DOHH2 (cell line): ENCODE measurements at regions not wholly inside any gene's neighbourhood (a gene's known extent, or its start where the extent isn't known, plus 50 kb on each side); places are given as distances from the start of the nearest gene placed in this dataset.

Experiments
- H3F3A ChIP-seq: fragments of 200-600 bp; sonication (generic), shearing (Covaris generic); 2 replicates; pipeline ENCODE4 v1.6.0; 2016; ENCODE audit warnings: antibody characterized with exemption, mild to moderate bottlenecking; ENCODE audit not compliant: control insufficient read depth, insufficient read depth
- H3K27ac ChIP-seq: fragments of 200-600 bp; sonication (generic); 2 replicates; pipeline ENCODE4 v1.5.1; 2014; ENCODE audit warnings: low read depth, mild to moderate bottlenecking, low read length, moderate library complexity
- H3K27me3 ChIP-seq: fragments of 200-600 bp; sonication (generic); 2 replicates; pipeline ENCODE4 v1.6.1; 2014; ENCODE audit warnings: mild to moderate bottlenecking, low read length, mixed read lengths; ENCODE audit not compliant: control insufficient read depth
- H3K36me3 ChIP-seq: fragments of 200-600 bp; sonication (generic); 2 replicates; pipeline ENCODE4 v1.6.1; 2014; ENCODE audit warnings: mild to moderate bottlenecking, low read length, moderate library complexity, mixed read lengths; ENCODE audit not compliant: control insufficient read depth
- H3K4me1 ChIP-seq: fragments of 200-600 bp; sonication (generic); 2 replicates; pipeline ENCODE4 v1.6.1; 2014; ENCODE audit warnings: mild to moderate bottlenecking, low read length, mixed read lengths; ENCODE audit not compliant: control insufficient read depth
- H3K4me2 ChIP-seq: fragments of 200-600 bp; sonication (generic); 2 replicates; pipeline ENCODE4 v1.6.0; 2014; ENCODE audit warnings: mild to moderate bottlenecking, low read length, moderate library complexity
- H3K4me3 ChIP-seq: fragments of 200-600 bp; sonication (generic); 2 replicates; pipeline ENCODE4 v1.5.1; 2014; ENCODE audit warnings: mild to moderate bottlenecking, low read length, mixed read lengths
- H3K79me2 ChIP-seq: fragments of 200-600 bp; sonication (generic); 2 replicates; pipeline ENCODE4 v1.6.1; 2014; ENCODE audit warnings: mild to moderate bottlenecking, low read length, mixed read lengths; ENCODE audit not compliant: control insufficient read depth
- H3K9me2 ChIP-seq: fragments of 200-600 bp; sonication (generic); replicated peaks from 2 replicates; pipeline ENCODE4 v1.6.1; 2014; ENCODE audit warnings: mild to moderate bottlenecking, low read length, mixed read lengths; ENCODE audit not compliant: control insufficient read depth
- H3K9me3 ChIP-seq: fragments of 200-600 bp; sonication (generic); 2 replicates; pipeline ENCODE4 v1.6.1; 2014; ENCODE audit warnings: antibody characterized with exemption, low read length, mixed read lengths; ENCODE audit not compliant: control insufficient read depth, insufficient read depth
- H4K20me1 ChIP-seq: fragments of 200-600 bp; sonication (generic); 2 replicates; pipeline ENCODE4 v1.6.0; 2014; ENCODE audit warnings: low read depth, mild to moderate bottlenecking, antibody characterized with exemption, low read length, moderate library complexity; ENCODE audit not compliant: control insufficient read depth, insufficient read depth
- CTCF ChIP-seq: fragments of 200-600 bp; sonication (generic); IDR thresholded peaks from one replicate; pipeline ENCODE4 v1.5.1; 2014; ENCODE audit warnings: antibody characterized with exemption, mild to moderate bottlenecking, low read depth, low read length; ENCODE audit not compliant: poor library complexity, severe bottlenecking
- EZH2phosphoT487 ChIP-seq: fragments of 200-600 bp; sonication (generic); IDR thresholded peaks from 2 replicates; pipeline ENCODE4 v1.6.1; 2017; ENCODE audit warnings: borderline replicate concordance, mild to moderate bottlenecking, antibody characterized with exemption, low read length, moderate library complexity, mixed read lengths

GRCh38 chr15:29448320-29448719 is 178.7 kb upstream of the NSMCE3 start:
- H3K9me3 ChIP-seq = no peaks in the 10 kb centered on the region
- H3K9me2 ChIP-seq = no peaks in the 10 kb centered on the region
- no peaks in the 10 kb centered on the region for H3K79me2 ChIP-seq
- no peak overlapping the region for H3K4me3 ChIP-seq
- no peaks in the 10 kb centered on the region for H3K4me1 ChIP-seq
- TF ChIP-seq CTCF (no peak), EZH2phosphoT487 (no peak)
- no peaks in the 10 kb centered on the region for H3F3A ChIP-seq
- H3K27me3 ChIP-seq = no peaks in the 10 kb centered on the region
- H3K36me3 ChIP-seq = no peaks in the 10 kb centered on the region
- no peak overlapping the region for H3K27ac ChIP-seq
- H3K4me2 ChIP-seq = no peak overlapping the region
- H4K20me1 ChIP-seq = no peaks in the 10 kb centered on the region

GRCh38 chr15:29446480-29446879 is 176.9 kb upstream of the NSMCE3 start:
- TF ChIP-seq CTCF (no peak), EZH2phosphoT487 (no peak)
- H3F3A ChIP-seq = no peaks in the 10 kb centered on the region
- H4K20me1 ChIP-seq = no peaks in the 10 kb centered on the region
- H3K36me3 ChIP-seq = no peaks in the 10 kb centered on the region
- H3K27me3 ChIP-seq = no peaks in the 10 kb centered on the region
- H3K27ac ChIP-seq = no peak overlapping the region
- H3K4me2 ChIP-seq = no peak overlapping the region
- H3K9me3 ChIP-seq = no peaks in the 10 kb centered on the region
- no peaks in the 10 kb centered on the region for H3K79me2 ChIP-seq
- H3K4me1 ChIP-seq = no peaks in the 10 kb centered on the region
- no peak overlapping the region for H3K4me3 ChIP-seq
- H3K9me2 ChIP-seq = no peaks in the 10 kb centered on the region

GRCh38 chr15:29442532-29442931 is 172.9 kb upstream of the NSMCE3 start:
- Histone ChIP-seq H3K9me3 (no peaks in the 10 kb centered on the region), H3K9me2 (no peaks in the 10 kb centered on the region), H3K4me2 (no peak overlapping the region), H4K20me1 (no peaks in the 10 kb centered on the region), H3K27me3 (no peaks in the 10 kb centered on the region), H3K4me1 (no peaks in the 10 kb centered on the region), H3K36me3 (no peaks in the 10 kb centered on the region), H3K27ac (no peak overlapping the region), H3K4me3 (no peak overlapping the region), H3F3A (no peaks in the 10 kb centered on the region), H3K79me2 (no peaks in the 10 kb centered on the region)
- TF ChIP-seq EZH2phosphoT487 (no peak), CTCF (no peak)

- H3K4me3 ChIP-seq = no peak overlapping the region
- no peaks in the 10 kb centered on the region for H4K20me1 ChIP-seq
- no peak overlapping the region for H3K4me2 ChIP-seq
These were observed 170.9 kb upstream of the NSMCE3 start for GRCh38 chr15:29440541-29440940.

More at GRCh38 chr15:29440541-29440940, 170.9 kb upstream of the NSMCE3 start:
- Histone ChIP-seq H3K4me1 (no peaks in the 10 kb centered on the region), H3K36me3 (no peaks in the 10 kb centered on the region), H3K79me2 (no peaks in the 10 kb centered on the region), H3F3A (no peaks in the 10 kb centered on the region), H3K27me3 (no peaks in the 10 kb centered on the region), H3K9me3 (no peaks in the 10 kb centered on the region), H3K9me2 (no peaks in the 10 kb centered on the region), H3K27ac (no peak overlapping the region)
- TF ChIP-seq CTCF (no peak), EZH2phosphoT487 (no peak)
